Nephron (organoid): ENCODE measurements at regions not wholly inside any gene's neighbourhood (a gene's known extent, or its start where the extent isn't known, plus 50 kb on each side); places are given as distances from the start of the nearest gene placed in this dataset.
"Not testable (repeated sequence)": the region's sequence is repeated elsewhere in the genome, so short reads cannot be mapped to it uniquely, and the experiment has no call there.

Source experiments
- H3K27ac Mint-ChIP-seq, 3 experiments: 2 replicates each; pipeline ENCODE4 v1.8.0; 2020; ENCODE audit warnings: mixed read lengths in 3 of 3, mild to moderate bottlenecking in 2 of 3, moderate library complexity in 1 of 3
- H3K27me3 Mint-ChIP-seq: 2 replicates; pipeline ENCODE4 v1.8.0; 2021; ENCODE audit warnings: low read depth, mild to moderate bottlenecking, moderate library complexity, mixed read lengths
- H3K36me3 Mint-ChIP-seq: 2 replicates; pipeline ENCODE4 v1.8.0; 2020; ENCODE audit warnings: low read depth, mixed read lengths
- H3K4me1 Mint-ChIP-seq: 2 replicates; pipeline ENCODE4 v1.8.0; 2020; ENCODE audit warnings: mixed read lengths
- H3K4me3 Mint-ChIP-seq, 3 experiments: 2 replicates each; pipeline ENCODE4 v1.8.0; 2020; ENCODE audit warnings: mild to moderate bottlenecking in 3 of 3, mixed read lengths in 3 of 3, moderate library complexity in 2 of 3
- H3K9me3 Mint-ChIP-seq: 2 replicates; pipeline ENCODE4 v1.8.0; 2020; ENCODE audit warnings: mixed read lengths
- CTCF ChIP-seq, 3 experiments: fragments of 200-600 bp; sonication (generic); IDR thresholded peaks; one replicate each; pipeline ENCODE4 v1.5.0; 2021; ENCODE audit warnings: antibody characterized with exemption in 3 of 3; ENCODE audit not compliant: unreplicated experiment in 3 of 3

DNA sequence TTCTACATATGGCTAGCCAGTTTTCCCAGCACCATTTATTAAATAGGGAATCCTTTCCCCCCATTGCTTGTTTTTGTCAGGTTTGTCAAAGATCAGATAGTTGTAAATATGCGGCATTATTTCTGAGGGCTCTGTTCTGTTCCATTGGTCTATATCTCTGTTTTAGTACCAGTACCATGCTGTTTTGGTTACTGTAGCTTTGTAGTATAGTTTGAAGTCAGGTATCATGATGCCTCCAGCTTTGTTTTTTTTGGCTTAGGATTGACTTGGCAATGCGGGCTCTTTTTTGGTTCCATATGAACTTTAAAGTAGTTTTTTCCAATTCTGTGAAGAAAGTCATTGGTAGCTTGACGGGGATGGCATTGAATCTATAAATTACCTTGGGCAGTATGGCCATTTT lies 60.0 kb upstream of the GPC3 start:
- not testable (repeated sequence) for H3K4me1 Mint-ChIP-seq, H3K27ac Mint-ChIP-seq, H3K4me3 Mint-ChIP-seq, H3K36me3 Mint-ChIP-seq, H3K27me3 Mint-ChIP-seq
- H3K9me3 Mint-ChIP-seq: peaks cover 33% of the 10 kb centered on the region

- H3K36me3 Mint-ChIP-seq, H3K27ac Mint-ChIP-seq, H3K4me1 Mint-ChIP-seq, H3K27me3 Mint-ChIP-seq, H3K9me3 Mint-ChIP-seq, H3K4me3 Mint-ChIP-seq: not testable (repeated sequence)
Measured at GRCh38 chrX:134067107-134067506, 81.7 kb upstream of the GPC3 start.

DNA sequence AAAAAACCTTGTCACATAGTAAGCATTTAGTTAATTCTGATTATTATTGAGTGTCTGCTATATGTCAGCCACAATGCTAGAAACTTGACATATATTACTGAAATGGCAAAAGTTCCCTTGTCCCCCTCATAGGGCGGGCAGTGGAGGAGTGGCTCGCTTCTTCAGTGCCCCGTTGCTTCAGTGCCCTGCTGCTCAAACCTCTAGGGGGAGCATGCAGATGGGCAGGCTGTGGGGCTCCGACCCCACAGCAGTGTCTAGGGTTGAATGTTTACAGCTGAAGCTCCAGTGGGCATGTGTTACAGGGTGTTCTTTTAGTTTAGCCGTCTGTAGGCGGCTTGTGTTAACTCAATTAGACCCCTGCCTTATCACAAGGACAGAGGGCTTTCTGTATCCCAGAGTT lies 86.5 kb upstream of the GPC3 start:
- not testable (repeated sequence) for H3K36me3 Mint-ChIP-seq, H3K4me3 Mint-ChIP-seq, H3K27ac Mint-ChIP-seq, H3K4me1 Mint-ChIP-seq, H3K9me3 Mint-ChIP-seq, H3K27me3 Mint-ChIP-seq

GRCh38 chrX:134073341-134073740 lies 87.9 kb upstream of the GPC3 start:
- Mint-ChIP-seq H3K9me3 (peaks cover 7% of the 10 kb centered on the region), H3K27me3 (peaks cover 4% of the 10 kb centered on the region), H3K27ac (no peak overlapping the region), H3K36me3 (no peaks in the 10 kb centered on the region), H3K4me3 (no peak overlapping the region), H3K4me1 (no peaks in the 10 kb centered on the region)
- TF ChIP-seq CTCF (IDR thresholded peaks at IDR 0.05; ENCODE audit: unreplicated experiment in 3 of 3): no peak

GRCh38 chrX:134074151-134074550 lies 88.8 kb upstream of the GPC3 start:
- Mint-ChIP-seq H3K27ac (no peak overlapping the region), H3K36me3 (no peaks in the 10 kb centered on the region), H3K27me3 (peaks cover 8% of the 10 kb centered on the region), H3K4me1 (no peaks in the 10 kb centered on the region), H3K9me3 (peaks cover 15% of the 10 kb centered on the region), H3K4me3 (no peak overlapping the region)
- no peak for TF ChIP-seq CTCF (IDR thresholded peaks at IDR 0.05; ENCODE audit: unreplicated experiment in 3 of 3)

DNA sequence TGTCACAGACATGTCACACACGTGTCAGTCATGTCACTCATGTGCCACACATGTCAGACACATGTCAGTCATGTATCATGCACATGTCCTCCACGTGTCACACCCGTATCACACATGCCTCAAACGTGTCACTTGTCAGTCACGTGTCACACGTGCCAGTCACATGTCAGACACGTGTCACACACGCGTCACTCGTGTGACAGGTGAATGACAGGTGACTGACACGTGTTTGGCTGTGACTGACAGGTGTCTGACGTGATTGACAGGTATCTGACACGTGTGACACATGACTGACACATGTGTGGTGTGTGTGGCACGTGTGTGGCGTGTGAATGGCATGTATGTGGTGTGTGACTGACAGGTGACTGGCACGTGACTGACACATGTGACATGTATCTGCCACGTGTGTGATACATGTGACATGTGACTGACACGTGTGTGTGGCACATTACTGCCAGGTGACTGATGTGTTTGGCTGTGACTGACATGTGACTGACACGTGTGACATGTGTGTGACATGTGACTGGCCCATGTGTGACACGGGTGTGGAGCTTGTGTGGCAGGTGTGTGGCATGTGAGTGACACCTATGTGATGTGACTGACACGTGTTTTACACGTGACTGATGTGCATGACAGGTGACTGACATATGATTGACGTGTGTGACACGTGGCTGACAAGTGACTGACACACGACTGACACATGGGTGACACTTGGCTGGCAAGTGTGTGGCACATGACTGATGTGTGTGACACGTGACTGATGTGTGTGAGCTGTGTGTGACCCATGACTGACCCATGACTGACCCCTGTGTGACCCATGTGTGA lies 90.7 kb upstream of the GPC3 start:
- no peak for TF ChIP-seq CTCF (IDR thresholded peaks at IDR 0.05; ENCODE audit: unreplicated experiment in 3 of 3)
- Mint-ChIP-seq H3K4me1 (no peaks in the 10 kb centered on the region), H3K9me3 (peaks cover 25% of the 10 kb centered on the region), H3K36me3 (no peaks in the 10 kb centered on the region), H3K27ac (no peak overlapping the region), H3K4me3 (no peak overlapping the region), H3K27me3 (peaks cover 8% of the 10 kb centered on the region)

DNA sequence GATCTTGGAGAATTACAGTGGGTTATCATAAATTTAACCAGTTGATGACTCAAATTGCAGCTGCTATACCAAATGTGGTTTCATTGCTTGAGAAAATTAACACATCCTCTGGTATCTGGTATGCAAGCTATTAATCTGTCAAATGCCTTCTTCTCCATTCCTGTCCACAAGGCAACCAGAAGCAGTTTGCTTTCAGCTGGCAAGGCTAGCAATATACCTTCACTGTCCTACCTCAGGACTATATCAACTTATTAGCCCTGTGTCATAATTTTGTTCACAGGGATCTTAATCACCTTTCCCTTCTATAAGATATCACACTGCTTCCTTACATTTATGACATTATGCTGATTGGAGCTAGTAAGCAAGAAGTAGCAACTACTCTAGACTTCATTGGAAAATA lies 110.0 kb upstream of the GPC3 start:
- TF ChIP-seq CTCF (IDR thresholded peaks at IDR 0.05; ENCODE audit: unreplicated experiment in 3 of 3): no peak
- H3K4me1 Mint-ChIP-seq: no peaks in the 10 kb centered on the region

More for the DNA sequence above, 110.0 kb upstream of the GPC3 start:
- Mint-ChIP-seq H3K36me3 (no peaks in the 10 kb centered on the region), H3K27ac (no peak overlapping the region), H3K9me3 (peaks cover 10% of the 10 kb centered on the region), H3K27me3 (no peaks in the 10 kb centered on the region), H3K4me3 (no peak overlapping the region)
